ENCODE measurements at regions not wholly inside any gene's neighbourhood (a gene's known extent, or its start where the extent isn't known, plus 50 kb on each side); places are given as distances from the start of the nearest gene placed in this dataset.
A peak's percentile ranks its signal among the peaks of the same experiment; 100 is the strongest.
"Not testable (repeated sequence)": the region's sequence is repeated elsewhere in the genome, so short reads cannot be mapped to it uniquely, and the experiment has no call there.

- Histone ChIP-seq H3K27me3 (no peaks in the 10 kb centered on the region), H3K36me3 (no peaks in the 10 kb centered on the region), H3K9me3 (no peaks in the 10 kb centered on the region), H3K4me3 (no peak overlapping the region)
- DNase-seq: peak; percentile 9
These were observed 94.2 kb upstream of the FAT3 start for GRCh38 chr11:92130421-92130831.

DNA sequence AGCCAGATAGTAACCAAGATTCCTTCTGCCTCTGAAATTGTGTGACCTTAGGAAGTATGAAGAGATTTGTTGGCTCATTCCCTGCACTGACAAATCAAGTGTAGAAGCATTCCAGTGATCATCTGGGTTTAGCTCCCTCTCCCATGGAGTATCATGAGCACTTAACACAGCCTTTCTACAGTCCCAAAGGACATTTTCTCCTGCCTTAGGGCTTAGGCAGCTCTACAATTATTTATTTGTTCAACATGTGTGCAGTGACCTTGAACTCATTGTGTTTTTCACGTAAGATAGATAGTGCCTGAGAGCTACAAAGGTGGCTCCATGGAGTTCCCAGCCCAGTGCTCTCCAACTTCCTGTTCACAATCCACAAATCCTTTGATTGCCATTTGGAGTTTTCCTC lies 94.8 kb upstream of the FAT3 start:
- no peaks in the 10 kb centered on the region for H3K9me3 ChIP-seq
- H3K36me3 ChIP-seq: no peaks in the 10 kb centered on the region
- no peak for DNase-seq
- H3K27me3 ChIP-seq: no peaks in the 10 kb centered on the region
- H3K4me3 ChIP-seq: no peak overlapping the region

DNA sequence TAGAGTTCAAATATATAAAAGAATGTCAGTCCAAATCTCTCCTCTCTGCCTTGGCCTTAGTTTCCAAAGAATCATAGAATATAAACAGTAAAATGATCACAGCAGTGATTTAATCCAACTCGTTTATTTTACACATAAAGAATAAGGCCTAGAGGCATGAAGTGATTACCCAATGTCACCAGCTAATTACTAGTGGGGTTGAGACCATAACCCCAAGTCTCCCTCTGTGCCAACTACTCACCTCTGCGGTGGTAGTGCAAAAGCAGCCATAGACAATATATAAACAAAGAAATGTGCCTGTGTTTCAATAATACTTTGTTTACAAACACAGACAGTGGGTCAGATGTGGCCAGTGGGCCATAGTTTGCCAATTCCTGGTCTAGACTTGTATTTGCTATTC lies 96.6 kb upstream of the FAT3 start:
- DNase-seq: no peak
- Histone ChIP-seq H3K9me3 (no peaks in the 10 kb centered on the region), H3K27me3 (no peaks in the 10 kb centered on the region), H3K36me3 (no peaks in the 10 kb centered on the region), H3K4me3 (no peak overlapping the region)

- no peak for DNase-seq
- H3K4me3 ChIP-seq: no peak overlapping the region
- H3K9me3 ChIP-seq: no peaks in the 10 kb centered on the region
- H3K27me3 ChIP-seq: no peaks in the 10 kb centered on the region
- H3K36me3 ChIP-seq: no peaks in the 10 kb centered on the region
These were observed 99.3 kb upstream of the FAT3 start for GRCh38 chr11:92125321-92125720.

DNA sequence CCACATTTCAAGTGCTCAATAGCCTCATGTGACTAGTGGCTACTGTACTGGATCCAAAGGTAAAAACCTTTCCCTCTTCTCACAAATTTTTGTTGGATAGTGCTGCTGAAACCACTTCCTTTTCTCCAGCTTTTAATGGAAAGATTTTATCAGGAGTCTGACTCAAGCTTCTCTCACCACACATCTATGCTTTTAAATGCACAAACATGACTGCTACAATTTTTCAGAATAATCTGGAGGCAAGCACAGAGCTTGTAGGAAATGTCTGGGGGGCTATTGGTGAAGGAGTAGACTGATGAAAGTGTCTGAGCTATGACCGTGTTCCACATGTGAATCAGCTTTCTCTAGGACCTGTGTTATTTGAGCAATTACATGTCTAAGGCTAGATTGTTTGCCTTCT lies 101.1 kb upstream of the FAT3 start:
- Histone ChIP-seq H3K4me3 (no peak overlapping the region), H3K36me3 (no peaks in the 10 kb centered on the region)
- no peak for DNase-seq

DNA sequence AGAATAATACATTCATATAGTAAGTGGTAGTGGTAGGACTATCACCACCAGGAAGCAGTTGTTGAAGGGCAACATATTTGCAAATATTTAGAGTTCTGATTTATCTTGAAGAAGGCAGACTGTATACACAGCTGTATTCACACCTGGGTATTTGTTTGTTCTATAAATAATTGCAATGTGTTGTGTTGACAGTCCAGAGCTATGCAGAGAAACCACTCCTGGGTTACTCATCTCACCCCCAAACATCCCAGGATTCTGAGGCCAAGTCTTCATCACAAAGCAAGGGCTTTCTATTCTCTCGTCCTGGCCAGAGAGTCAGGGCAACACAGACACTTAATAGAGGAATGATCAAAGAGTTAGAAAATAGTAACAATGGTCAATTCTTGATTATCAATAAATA lies 102.1 kb upstream of the FAT3 start:
- no peak for DNase-seq
- H3K36me3 ChIP-seq: no peaks in the 10 kb centered on the region
- H3K4me3 ChIP-seq: no peak overlapping the region
- no peaks in the 10 kb centered on the region for H3K27me3 ChIP-seq
- H3K9me3 ChIP-seq: no peaks in the 10 kb centered on the region

More for the DNA sequence above, 101.1 kb upstream of the FAT3 start:
- Histone ChIP-seq H3K27me3 (no peaks in the 10 kb centered on the region), H3K9me3 (no peaks in the 10 kb centered on the region)

- Histone ChIP-seq H3K36me3 (no peaks in the 10 kb centered on the region), H3K4me3 (no peak overlapping the region), H3K9me3 (no peaks in the 10 kb centered on the region), H3K27me3 (no peaks in the 10 kb centered on the region)
- DNase-seq: no peak
These were observed 113.3 kb upstream of the FAT3 start for GRCh38 chr11:92111287-92111686.

DNA sequence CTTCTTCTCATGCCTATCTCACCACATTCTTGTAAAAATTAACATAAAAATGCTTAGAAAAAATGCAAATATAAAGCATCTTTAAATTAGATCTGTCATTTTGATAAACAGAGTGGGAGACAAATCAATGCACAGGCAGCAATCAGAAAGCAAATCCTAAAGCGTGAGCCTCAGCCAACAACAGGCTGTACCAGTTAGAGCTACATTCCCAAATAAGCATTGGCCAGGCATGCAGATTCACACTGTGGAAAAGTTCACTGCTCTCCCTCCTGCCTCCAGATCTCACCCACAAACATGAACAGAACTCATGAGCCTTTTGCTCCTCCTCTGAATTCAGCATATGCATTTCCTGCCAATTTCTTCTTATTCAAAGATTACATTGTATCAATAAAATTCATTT lies 115.2 kb upstream of the FAT3 start:
- H3K36me3 ChIP-seq: no peaks in the 10 kb centered on the region
- no peaks in the 10 kb centered on the region for H3K27me3 ChIP-seq
- DNase-seq: no peak
- H3K4me3 ChIP-seq: no peak overlapping the region
- H3K9me3 ChIP-seq: no peaks in the 10 kb centered on the region

GRCh38 chr11:92107331-92107730 lies 117.3 kb upstream of the FAT3 start:
- Histone ChIP-seq H3K9me3 (no peaks in the 10 kb centered on the region), H3K36me3 (no peaks in the 10 kb centered on the region), H3K4me3 (no peak overlapping the region), H3K27me3 (no peaks in the 10 kb centered on the region)
- DNase-seq: no peak

DNA sequence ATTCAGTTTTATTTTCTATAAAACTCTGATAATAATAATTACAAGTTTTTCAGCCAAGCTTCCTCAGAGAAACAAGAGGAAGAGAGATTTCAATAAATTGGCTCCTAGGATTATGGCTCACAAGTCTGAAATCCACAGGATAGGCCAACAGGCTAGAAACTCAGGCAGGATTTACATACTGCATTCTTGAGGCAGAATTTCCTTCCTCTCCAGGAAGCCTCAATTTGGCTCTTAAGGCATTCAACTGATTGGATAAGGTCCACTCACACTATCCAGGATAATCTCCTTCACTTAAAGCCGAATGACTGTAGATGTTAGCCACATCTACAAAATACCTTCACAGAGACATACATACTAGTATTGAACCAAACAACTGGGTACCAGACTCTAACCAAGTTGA lies 120.3 kb upstream of the FAT3 start:
- no peaks in the 10 kb centered on the region for H3K27me3 ChIP-seq
- H3K36me3 ChIP-seq: no peaks in the 10 kb centered on the region
- H3K9me3 ChIP-seq: no peaks in the 10 kb centered on the region
- no peak overlapping the region for H3K4me3 ChIP-seq
- DNase-seq: no peak

DNA sequence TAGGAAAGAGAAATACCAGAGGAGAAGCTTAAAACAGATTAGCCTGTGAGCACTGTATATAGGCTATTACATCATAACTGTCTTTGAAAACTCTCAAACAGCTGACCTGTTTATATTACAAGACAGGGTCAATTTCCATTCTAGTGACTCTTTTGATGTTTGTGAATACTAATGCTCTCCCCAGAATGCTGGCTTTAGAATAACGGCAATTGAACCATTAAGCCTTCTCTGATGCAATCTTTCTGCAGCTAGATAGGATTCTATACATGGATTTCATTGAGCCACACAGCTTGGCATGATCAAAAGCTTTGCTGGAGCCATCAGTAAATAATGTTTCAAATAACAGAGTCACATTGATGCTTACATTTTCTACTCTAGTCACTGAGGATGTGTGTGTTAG lies 122.7 kb upstream of the FAT3 start:
- H3K9me3 ChIP-seq: no peaks in the 10 kb centered on the region

DNA sequence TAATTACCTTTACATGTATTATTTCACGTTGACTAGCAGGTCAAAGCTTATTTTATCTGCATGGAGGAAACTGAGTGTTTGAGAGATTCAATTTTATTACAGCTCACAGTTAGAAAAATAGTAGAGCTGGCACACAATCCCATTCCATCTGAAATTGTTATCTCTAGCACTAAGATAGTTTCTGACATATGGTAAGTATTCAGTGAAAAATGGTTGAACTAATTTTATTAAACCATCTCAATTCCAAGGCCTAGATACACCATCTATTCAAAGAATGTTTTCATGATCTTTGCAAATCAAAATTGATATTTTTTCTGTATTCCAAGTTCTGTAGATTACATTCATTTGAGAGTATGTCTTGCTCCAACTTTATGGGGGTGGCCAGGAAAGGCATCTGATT lies 125.4 kb upstream of the FAT3 start:
- Histone ChIP-seq H3K9me3 (no peaks in the 10 kb centered on the region), H3K36me3 (no peaks in the 10 kb centered on the region), H3K4me3 (no peak overlapping the region), H3K27me3 (no peaks in the 10 kb centered on the region)
- DNase-seq: no peak

More for the DNA sequence above, 122.7 kb upstream of the FAT3 start:
- H3K4me3 ChIP-seq: no peak overlapping the region
- no peak for DNase-seq
- H3K36me3 ChIP-seq: no peaks in the 10 kb centered on the region
- no peaks in the 10 kb centered on the region for H3K27me3 ChIP-seq

- H3K9me3 ChIP-seq: no peaks in the 10 kb centered on the region
- no peaks in the 10 kb centered on the region for H3K27me3 ChIP-seq
- no peak for DNase-seq
- no peak overlapping the region for H3K4me3 ChIP-seq
- H3K36me3 ChIP-seq: no peaks in the 10 kb centered on the region
These were observed 126.4 kb upstream of the FAT3 start for GRCh38 chr11:92098172-92098571.

DNA sequence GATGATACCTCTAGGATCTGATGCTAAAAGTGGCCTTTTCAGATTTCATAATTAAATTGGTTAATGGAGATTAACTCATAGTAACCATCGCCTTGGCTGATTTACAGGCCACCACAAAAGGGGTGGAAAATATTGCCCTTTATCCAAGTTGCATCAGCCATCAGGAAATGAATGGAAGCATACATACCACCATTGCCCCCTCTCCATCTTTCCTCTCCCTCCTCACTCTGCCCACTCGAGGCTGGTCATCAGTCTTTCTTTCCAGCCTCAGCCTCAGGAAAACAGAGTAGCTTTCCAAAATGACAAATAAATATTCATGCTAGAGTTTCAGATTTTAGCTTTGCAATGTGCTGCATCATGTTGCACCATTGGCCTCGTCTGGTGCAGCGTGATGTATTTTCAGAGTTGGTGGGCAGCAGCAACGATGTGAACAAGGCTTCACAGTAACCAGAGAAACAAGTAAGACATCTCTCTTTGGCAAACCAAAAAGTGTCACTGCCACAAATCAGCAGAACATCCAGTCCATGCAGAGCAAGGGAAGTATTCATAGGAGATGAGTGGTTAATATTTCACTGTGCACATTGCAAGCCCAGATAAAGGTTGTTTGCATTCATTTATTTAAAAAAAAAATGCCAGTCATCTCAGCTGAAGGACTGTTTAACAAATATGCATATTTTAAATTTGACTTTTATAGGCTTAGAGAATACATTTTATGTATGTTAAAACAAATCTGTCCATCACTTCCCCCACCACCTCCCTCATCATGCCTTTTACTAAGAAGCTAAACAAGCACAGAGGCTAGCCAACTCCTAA lies 136.7 kb upstream of the FAT3 start:
- Histone ChIP-seq H3K4me3 (no peak overlapping the region), H3K27me3 (no peaks in the 10 kb centered on the region), H3K9me3 (no peaks in the 10 kb centered on the region), H3K36me3 (no peaks in the 10 kb centered on the region)
- DNase-seq: no peak

GRCh38 chr11:92083123-92083522 lies 141.5 kb upstream of the FAT3 start:
- Histone ChIP-seq H3K27me3 (no peaks in the 10 kb centered on the region), H3K4me3 (no peak overlapping the region), H3K36me3 (no peaks in the 10 kb centered on the region), H3K9me3 (no peaks in the 10 kb centered on the region)
- no peak for DNase-seq

DNA sequence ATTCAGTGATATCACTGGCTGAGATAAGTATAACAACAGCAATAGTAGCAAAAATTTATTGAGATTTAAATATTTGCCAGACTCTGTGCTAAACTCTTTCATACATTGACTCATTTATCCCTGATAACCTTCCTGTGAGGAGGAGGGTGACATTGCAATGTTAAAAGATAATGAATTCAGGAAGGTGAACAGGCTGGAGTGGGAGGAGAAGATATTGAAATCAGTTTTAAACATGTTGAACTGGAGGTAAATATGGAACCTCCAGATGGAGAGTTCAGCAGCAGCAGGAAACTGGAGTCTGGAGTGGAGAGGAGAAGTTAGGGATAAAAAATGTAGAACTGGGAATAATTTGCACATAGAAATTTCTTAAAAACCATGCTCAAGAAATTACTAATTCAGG lies 142.0 kb upstream of the FAT3 start:
- DNase-seq: no peak
- Histone ChIP-seq H3K36me3 (no peaks in the 10 kb centered on the region), H3K4me3 (no peak overlapping the region), H3K27me3 (no peaks in the 10 kb centered on the region), H3K9me3 (no peaks in the 10 kb centered on the region)

DNA sequence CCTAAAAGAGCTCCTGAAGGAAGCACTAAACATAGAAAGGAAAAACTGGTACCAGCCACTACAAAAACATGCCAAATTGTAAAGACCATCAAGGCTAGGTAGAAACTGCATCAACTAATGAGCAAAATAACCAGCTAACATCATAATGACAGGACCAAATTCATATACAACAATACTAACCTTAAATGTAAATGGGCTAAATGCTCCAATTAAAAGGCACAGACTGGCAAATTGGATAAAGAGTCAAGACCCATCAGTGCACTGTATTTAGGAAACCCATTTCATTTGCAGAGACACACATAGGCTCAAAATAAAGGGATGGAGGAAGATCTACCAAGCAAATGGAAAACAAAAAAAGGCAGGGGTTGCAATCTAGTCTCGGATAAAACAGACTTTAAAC lies 150.1 kb upstream of the FAT3 start:
- not testable (repeated sequence) for H3K4me3 ChIP-seq, H3K36me3 ChIP-seq, H3K27me3 ChIP-seq, H3K9me3 ChIP-seq, DNase-seq

GRCh38 chr11:92071660-92072059 lies 153.0 kb upstream of the FAT3 start:
- peaks cover 2% of the 10 kb centered on the region; the same call in 1 of the 2 replicates for H3K9me3 ChIP-seq
- H3K4me3 ChIP-seq: no peak overlapping the region

More at GRCh38 chr11:92071660-92072059, 153.0 kb upstream of the FAT3 start:
- Histone ChIP-seq H3K27me3 (no peaks in the 10 kb centered on the region), H3K36me3 (no peaks in the 10 kb centered on the region)
- DNase-seq: no peak
